GM19328 (cell line): ENCODE measurements at regions not wholly inside any gene's neighbourhood (a gene's known extent, or its start where the extent isn't known, plus 50 kb on each side); places are given as distances from the start of the nearest gene placed in this dataset.
A peak's percentile ranks its signal among the peaks of the same experiment; 100 is the strongest.

Experiments used
- ATAC-seq: cut with Tn5 transposase; IDR thresholded peaks from one replicate; pipeline ENCODE4 v1.9.1; 2021; ENCODE audit warnings: mild to moderate bottlenecking, moderate library complexity; ENCODE audit not compliant: unreplicated experiment

DNA sequence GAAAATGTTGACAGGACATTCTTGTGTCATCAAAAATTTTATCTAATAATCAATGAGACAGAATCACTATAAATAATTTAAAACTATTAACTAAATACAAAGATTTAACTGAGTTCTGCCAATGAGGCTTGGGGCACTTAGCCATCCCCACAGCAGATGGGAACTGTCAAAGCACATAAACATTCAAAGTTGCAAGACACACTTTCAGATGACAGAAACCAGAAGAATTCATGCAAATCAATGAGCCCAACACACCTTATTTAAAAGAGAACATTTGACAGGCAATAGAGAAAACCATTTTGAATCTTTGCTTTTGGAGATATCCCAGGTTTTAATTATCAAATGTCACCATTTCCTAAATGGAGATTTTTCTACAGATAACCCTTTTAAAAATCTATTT lies 566.2 kb downstream of the IRS1 start:
- no peak for ATAC-seq

DNA sequence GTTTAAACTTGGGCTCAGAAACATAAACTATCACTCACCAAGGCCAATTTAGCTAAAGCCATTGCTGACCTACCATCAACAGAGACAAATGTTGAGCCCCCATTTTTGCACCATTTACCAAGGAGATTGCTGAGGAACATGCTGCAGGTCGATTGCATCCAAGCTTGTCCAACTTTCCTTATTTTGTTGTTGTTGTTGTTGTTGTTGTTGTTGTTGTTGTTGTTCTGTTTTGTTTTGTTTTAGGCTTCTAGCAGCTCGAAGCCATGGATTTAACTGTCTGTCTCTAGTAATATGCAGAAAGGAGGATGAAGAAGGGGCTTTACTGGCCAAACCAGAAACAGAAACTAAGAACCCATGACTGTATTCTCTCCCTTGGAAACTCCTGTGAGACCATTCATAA lies 571.5 kb downstream of the IRS1 start:
- no peak for ATAC-seq

DNA sequence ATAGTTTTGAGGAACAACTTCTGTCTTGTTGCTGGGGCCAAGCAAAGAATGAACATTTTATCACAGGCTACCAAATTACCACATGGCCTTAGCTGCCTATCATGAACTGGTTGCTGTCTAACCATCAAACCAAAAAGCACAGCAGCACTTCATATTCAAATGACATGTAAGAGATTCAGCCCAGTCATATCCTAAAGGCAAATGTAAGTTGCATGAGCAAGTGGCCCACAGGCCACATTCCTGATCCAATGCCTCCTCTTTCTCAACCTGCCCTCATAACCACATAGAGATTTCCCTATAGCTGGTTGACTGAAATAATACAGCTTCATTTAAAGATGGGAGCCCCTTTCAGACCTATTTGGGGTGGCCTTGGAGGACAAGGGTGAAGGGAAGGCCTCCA lies 572.3 kb downstream of the IRS1 start:
- ATAC-seq, result no peak

DNA sequence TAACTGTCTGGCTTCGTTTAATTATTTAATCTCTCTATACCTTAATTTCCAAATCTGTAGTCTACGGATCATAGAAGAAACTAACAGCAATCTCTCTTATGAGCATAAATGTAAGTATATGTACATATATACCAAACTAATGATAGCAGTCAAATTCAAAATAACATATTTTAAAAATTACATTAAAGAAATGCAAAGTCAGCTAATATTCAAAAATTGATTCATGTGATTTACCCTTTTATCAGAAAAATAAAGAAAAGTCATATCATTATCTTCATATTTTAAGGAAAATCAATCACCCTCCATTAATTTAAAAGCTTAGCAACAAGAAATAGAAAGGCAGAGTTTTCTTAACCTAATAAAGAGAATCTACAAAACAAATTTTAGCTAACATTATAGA lies 575.9 kb downstream of the IRS1 start:
- ATAC-seq, result no peak

DNA sequence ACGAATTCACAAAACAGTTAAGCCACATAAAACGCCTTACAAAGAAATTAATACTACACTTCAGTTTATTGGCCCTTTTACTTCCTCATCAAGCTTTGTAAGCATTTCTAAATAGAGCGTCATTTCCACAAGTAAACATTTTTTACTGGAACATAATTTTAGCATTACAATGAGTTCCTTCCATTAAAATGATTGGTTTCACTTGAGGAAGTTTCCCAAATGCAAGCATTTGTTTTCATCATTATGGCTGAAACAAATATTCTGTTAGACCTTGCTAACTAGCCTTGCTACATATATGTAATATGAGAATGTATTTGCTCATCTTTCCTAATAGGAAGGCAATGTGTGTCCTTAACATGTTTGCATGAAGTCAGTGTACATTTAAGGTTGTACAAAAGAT lies 579.1 kb downstream of the IRS1 start:
- no peak for ATAC-seq

DNA sequence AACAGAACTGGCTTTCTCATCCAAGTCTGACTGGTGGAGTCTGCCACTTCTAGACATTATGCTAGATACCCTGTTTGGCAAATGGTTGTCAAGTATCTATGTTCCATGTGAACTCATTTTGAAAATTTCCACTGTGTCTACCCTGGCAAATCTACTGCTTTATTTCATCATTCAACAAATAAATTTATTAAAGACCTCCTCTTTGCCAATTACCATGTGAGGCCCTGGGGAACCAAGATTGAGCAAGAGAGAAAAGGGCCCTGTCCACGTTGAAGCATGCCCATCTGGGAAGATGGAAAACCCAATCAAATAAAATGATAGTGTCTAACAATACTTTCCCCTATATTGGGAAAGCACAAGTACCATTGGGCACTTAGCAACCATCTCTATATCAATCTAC lies 582.4 kb downstream of the IRS1 start:
- no peak for ATAC-seq

DNA sequence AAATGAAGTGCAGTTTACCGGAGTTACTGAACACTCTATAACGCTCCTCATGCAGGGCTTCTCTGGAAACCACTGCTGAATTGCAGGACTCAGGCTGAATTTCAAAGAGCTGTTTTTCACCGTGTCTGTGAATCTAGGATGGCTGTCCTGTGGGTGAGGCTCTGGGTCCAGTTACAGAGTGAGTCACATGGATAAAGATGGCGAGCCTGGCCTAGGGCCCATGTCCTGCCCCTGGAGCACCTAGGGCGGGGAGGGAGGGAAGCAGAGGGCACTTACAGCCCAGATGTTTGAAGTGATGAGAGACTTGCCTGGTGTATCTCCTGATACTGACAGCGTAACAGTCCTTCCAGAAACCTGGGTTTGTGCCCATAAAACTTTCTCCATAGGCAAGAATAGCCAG lies 583.0 kb downstream of the IRS1 start:
- ATAC-seq, result no peak

DNA sequence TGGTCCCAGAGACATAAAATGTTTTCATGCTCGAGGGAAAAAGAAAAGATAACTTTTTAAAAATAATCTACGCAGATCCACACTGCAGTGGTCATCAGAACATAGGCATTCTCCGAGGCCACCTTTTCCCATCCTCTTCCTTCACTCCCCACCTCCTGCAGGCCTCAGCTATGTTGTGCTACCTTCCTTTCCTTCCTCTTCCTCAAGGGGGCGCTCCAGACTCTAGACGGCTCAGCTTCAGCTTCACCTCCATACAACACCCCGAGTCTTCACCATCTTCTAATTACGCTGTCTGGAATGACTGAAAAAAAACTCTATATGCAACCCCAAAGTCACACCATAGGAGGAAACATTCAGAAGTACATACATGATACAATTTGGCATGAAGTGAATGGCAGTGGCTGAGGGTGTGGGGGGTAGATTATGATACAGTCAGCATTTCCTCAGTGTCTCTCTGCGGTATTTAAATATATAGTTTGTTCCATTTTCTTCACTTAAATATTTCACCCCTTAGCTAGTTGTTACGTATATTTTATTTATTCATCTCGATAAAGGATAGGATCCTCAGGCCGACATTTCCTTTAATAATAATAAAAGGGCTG lies 583.6 kb downstream of the IRS1 start:
- peak; percentile 92 for ATAC-seq

DNA sequence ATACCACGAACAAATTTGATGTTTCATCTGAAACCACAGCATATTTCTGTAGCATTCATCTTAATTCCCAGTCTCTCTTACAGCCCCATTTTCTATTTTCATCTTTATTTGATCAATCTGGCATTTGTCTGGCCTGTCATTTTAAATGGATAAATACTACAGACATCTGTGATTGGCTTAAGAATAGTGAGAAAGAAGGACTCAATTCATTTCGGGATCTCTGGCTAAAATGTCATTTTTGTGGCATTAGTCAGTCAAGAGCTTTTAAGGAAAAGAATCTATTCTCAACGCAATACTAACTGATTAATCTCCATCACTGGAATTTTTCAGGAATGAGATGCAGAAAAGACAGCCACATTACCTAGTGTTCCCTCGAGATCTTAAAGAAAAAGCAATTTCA lies 585.9 kb downstream of the IRS1 start:
- no peak for ATAC-seq

DNA sequence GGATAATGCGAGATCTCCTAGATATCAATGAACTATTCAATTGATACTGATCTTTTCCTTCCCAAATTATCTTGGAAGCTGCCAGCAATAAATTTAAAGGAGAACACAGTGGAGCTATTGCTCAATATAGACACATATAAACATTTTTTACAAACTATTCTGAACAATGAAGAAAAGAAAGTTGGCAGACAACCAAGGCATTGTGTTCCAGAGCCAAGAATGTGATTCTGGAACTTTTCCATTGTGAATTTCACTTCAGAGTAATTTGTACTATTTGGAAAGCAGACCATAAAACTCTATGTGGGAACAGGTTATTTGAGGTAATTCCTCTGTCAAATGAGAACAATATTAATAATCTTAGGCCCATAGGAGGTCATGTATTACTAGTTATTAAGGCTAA lies 588.2 kb downstream of the IRS1 start:
- no peak for ATAC-seq

DNA sequence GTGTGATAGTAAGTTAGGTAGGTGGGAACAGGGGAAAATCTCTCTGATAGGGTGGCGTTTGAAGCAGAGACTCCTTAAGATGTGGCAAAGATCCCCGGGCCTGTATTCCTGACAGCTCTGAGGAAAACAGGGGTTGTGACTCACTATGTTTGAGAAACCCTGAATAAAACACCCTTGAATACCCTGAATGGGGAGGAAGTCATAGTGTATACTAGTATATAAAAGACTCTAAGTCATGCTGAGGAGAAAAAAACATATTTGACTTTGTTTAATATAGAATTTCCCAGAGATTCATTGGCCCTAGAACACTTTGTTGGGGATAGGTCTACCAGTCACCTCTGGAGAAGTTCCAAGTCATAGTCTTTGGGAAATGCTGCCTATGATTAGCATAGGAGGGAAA lies 590.9 kb downstream of the IRS1 start:
- no peak for ATAC-seq

DNA sequence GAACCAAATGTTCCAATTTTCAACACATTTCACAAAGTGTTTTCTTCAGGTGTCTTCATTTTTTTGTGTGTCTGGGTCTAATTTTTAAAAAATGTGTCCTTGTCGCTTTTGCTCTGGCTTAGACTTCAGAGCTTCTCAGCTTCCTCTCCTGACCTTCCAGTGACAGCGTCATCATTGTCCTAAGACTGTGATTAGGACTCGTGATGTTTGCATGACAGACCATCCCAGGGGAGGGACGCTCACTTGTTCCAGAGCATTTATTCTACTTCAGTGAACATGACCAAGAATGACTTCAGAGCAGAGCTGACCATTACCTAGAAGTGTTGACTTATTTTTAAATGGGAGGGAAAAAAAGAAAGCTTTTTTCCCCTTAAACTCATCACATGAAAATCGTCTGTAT lies 591.9 kb downstream of the IRS1 start:
- no peak for ATAC-seq

DNA sequence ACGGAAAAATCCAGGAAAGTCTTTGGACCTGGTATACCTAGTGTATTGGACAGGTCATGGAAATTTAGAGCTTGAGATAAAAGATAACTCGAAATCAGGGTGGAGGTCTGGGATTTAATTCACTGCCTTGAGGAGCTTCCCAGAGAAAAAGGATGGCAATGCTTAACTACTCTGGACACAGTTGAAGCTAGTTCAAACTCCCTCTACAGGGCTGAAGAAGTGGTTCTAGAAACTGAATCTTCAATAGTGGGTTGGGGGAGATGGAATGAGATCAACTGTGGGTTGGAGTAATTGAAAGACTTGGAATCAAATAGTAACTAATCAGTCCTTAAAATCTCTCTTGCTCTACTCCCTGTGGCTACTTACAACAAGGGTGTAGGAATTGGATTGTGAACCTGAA lies 600.1 kb downstream of the IRS1 start:
- no peak for ATAC-seq

DNA sequence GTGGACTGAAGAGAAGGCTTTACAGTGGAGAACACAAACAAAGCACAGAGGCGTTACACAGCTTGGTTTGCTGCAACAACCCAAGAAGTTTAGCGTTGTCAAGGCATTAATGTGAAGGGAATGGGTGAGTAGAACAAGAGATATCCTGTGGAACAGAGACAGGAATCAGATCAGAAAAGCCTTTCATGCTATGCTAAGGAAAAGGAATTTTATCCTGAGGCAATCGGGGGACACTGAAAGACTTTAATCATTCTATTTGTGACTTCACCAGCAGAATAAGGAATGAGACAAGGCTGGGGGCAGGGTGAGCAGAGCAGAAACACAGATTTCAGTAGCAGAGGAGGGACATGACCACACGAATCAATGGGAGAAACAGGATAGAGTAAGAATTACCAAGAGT lies 600.7 kb downstream of the IRS1 start:
- no peak for ATAC-seq

DNA sequence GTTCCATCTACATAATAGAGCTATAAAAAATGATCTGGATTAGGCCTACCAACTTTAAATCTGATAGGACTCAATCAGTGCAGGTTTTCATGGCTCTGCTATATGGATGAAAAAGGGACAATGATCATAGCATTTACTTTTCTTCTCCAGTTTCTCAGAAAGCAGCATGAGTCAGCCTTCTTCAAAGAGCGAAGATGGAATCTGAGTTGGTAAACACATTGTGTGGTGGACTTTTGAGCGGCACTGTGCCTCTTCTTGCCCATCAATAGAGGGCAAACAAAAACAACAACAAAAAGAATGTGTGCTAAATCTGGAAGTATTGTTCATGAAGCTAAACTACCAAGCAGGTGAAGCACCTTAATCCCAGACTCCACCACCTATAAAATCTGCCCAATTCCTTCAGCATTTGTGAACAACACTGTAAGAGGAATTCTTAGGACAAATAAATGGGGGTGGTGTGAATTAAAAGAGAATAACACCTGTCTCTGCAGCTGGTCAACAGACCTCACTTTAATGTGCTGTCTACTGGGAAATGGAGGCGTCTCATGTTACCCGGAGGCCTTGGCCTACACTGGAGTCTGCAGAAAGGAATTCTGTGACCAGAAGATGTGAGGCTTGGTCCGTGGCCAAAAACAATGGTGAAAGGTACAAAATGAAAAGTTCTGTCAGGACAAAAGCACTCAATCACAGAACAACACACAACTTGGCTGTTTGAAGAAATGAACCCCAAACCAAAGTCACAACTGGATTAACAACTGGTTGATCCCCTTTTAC lies 609.0 kb downstream of the IRS1 start:
- ATAC-seq, result no peak

DNA sequence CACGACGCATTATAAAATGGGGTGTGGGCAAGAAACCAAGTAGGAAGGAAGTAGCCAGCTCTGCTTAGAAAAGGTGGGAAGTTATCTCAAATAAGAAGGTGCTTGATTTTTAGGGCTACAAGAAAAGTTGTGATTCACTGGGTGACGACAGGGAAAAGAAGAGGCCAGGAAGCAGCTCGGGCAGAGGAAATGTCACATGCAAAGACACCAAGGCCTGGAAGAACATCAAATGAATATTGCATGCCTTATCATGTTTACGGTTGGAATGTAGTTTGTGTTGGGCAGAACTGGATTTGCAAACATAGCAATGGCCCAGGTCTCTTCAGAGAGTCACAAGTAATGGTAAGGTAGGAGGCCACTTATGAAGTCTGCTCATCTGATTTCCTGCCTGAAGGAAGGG lies 610.6 kb downstream of the IRS1 start:
- ATAC-seq, result no peak

DNA sequence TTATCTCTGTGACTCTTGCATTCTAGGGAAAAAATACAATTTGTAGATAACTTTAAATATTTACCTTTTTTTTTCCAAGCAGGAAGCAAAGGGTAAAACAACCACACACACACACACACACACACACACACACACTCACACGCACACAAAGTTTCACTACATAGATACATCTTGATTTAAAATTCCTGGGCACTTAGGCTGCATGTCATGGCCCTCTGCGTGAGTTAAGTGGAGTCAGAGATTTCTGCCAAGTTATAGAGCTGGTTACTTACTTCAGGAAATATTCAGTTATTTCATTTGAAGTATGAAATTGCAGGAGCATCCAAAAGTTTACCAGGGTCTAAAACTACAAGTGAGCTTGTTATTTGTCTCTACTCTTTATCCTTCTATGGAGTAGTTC lies 612.0 kb downstream of the IRS1 start:
- no peak for ATAC-seq

DNA sequence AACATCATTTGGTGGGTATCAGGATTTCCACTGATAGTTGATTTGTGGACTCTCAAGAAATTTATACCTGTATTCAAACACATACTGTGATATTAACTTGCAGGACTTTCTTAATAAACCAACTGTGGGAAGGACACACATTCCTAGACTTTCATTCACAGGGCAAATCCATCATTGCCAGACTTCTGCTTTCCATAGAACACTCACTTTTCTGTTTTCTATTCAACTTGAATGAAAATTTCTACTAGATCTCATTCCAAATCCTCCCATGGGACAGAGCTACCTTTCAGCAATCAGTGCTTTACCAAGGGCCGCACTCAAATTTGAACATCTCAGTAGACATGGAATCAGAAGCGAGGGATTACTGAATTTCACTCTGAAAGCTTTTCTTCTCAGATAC lies 612.5 kb downstream of the IRS1 start:
- ATAC-seq, result no peak

DNA sequence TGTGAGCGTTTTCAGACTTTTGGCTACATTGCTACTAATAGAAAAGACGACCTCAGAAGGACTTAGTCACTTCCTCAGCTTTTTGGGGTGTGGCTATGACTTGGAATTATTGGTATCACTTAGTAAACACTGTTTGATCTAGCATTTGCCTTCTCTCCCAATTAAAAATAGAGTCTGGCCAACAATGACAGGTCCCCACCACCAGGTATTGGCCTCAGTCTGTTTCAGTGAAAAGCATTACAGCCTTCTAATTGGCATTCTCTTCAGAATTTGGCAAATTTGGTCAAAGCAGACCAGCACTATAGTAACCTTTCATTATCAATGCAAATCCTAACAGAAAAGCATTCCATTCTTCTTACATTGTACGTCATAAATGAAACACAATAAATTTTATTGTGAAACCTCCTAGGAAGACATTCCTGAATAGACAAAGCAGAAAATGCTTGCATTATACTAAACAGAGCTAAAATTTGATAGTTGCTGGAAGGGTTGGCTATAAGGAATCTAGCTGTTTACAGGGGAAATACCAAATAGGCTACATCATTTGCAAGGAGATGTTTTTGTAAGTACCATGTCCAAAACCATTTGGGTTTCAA lies 613.9 kb downstream of the IRS1 start:
- no peak for ATAC-seq

DNA sequence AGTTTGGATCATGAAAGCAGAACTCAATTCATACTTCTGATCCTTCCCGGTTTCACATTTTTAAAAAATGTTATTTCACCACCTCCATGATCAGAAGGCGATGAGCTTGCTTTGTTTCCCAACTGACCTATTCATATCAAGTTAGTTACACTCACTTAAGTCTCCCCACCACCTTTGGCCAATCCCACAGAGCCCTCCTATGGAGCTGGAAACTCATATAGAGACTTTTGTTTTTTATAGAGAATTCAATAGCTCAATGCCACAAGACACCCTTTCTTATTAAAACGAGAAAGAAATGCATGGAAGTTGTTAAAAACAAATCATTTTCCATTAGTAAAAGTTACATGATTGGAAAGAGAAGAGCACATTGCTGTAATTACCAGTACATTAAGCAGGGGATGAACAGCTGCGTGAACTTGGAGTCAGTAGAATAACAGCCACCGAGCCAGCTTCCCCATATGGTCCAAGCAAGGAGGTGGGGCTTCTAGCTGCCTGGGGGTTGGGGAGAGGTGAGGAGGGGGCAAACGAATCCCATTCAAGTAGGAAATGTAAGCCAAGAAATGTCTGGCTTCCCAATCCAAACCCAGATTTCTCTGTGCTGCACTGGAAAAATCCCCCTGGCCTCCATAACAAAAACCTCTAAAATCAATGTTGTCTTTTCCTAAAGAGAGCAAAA lies 614.5 kb downstream of the IRS1 start:
- no peak for ATAC-seq

DNA sequence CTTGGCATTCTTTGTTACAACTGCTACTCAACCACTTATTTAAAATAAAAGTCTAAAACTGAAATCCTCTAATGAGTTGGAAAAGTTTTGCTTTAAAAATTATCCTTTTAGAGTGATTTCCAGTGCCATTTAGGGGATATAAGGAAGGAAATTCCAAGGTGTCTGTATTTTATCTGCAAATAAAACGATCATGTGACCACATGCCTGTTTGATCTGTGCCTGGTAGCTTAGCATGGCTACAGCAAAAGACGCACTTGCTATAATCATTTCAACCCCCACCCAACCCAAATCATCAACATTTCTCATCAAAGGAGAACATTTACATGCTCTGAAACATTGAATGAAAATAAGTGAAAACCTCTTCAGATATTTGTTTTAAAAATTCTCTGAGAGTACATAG lies 615.1 kb downstream of the IRS1 start:
- ATAC-seq, result no peak

DNA sequence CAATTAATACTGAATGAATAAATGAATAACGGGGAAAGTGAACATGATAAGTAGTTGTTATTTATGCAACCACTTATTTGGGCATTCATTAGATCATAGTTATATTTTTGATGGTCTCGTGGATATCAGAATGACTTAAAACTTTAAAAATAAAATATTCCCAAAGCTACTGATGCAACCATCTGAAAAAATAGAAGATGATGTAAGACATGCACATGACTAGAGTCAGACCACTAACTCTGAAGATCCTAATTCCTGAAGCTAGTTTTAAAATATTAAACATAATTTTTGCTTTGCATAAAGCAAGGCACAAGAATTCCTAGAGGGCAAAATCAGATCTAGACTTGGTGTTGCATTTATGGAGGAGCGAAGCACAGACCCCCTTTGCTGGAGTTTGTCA lies 616.1 kb downstream of the IRS1 start:
- ATAC-seq, result no peak
